ENCODE measurements at regions not wholly inside any gene's neighbourhood (a gene's known extent, or its start where the extent isn't known, plus 50 kb on each side); places are given as distances from the start of the nearest gene placed in this dataset.

- TF ChIP-seq CTCF (IDR thresholded peaks at IDR 0.05; ENCODE audit: insufficient read depth, low read length) (no peak), GABPA (IDR thresholded peaks at IDR 0.05; ENCODE audit: low read depth) (no peak), POLR2AphosphoS5 (IDR thresholded peaks at IDR 0.05; ENCODE audit: low read depth) (no peak), REST (IDR thresholded peaks at IDR 0.05; ENCODE audit: insufficient replicate concordance, low read depth) (no peak)
Observed at GRCh38 chr7:132030883-132031282, 474.5 kb upstream of the PODXL start.
